RKO (cell line): ENCODE measurements at regions not wholly inside any gene's neighbourhood (a gene's known extent, or its start where the extent isn't known, plus 50 kb on each side); places are given as distances from the start of the nearest gene placed in this dataset.

Source experiments
- DNase-seq: peaks from one replicate; pipeline ENCODE4 v3.0.0-alpha.2; 2016; ENCODE audit warnings: low spot score

- DNase-seq, result no peak
Observed at GRCh38 chr2:108067820-108068405, 81.6 kb downstream of the SLC5A7 start.

GRCh38 chr2:108069515-108070310 lies 83.4 kb downstream of the SLC5A7 start:
- no peak for DNase-seq

GRCh38 chr2:108073415-108074072 lies 87.2 kb downstream of the SLC5A7 start:
- DNase-seq, result no peak

- no peak for DNase-seq
Observed at GRCh38 chr2:108074150-108074549, 87.8 kb downstream of the SLC5A7 start.

GRCh38 chr2:108074946-108075345 lies 88.6 kb downstream of the SLC5A7 start:
- no peak for DNase-seq

- no peak for DNase-seq
Observed at GRCh38 chr2:108076527-108076926, 90.2 kb downstream of the SLC5A7 start.

GRCh38 chr2:108079736-108080135 lies 93.4 kb downstream of the SLC5A7 start:
- DNase-seq, result no peak

GRCh38 chr2:108080177-108080576 lies 93.9 kb downstream of the SLC5A7 start:
- no peak for DNase-seq

GRCh38 chr2:108082978-108083377 lies 96.7 kb downstream of the SLC5A7 start:
- DNase-seq, result no peak

GRCh38 chr2:108084311-108084710 lies 98.0 kb downstream of the SLC5A7 start:
- DNase-seq, result no peak

GRCh38 chr2:108092886-108093285 lies 106.6 kb downstream of the SLC5A7 start:
- DNase-seq, result no peak

GRCh38 chr2:108101481-108101880 lies 115.2 kb downstream of the SLC5A7 start:
- no peak for DNase-seq

- no peak for DNase-seq
Observed at GRCh38 chr2:108106731-108107130, 120.4 kb downstream of the SLC5A7 start.

- DNase-seq, result no peak
Observed at GRCh38 chr2:108111936-108112335, 125.6 kb downstream of the SLC5A7 start.

GRCh38 chr2:108115868-108116267 lies 123.9 kb upstream of the SULT1C3 start:
- no peak for DNase-seq

- DNase-seq, result no peak
Observed at GRCh38 chr2:108118996-108119395, 120.8 kb upstream of the SULT1C3 start.

GRCh38 chr2:108119492-108119891 lies 120.3 kb upstream of the SULT1C3 start:
- no peak for DNase-seq

- DNase-seq, result no peak
Observed at GRCh38 chr2:108124736-108125495, 114.9 kb upstream of the SULT1C3 start.

GRCh38 chr2:108125581-108125980 lies 114.2 kb upstream of the SULT1C3 start:
- DNase-seq, result no peak

GRCh38 chr2:108128249-108128648 lies 111.5 kb upstream of the SULT1C3 start:
- no peak for DNase-seq

GRCh38 chr2:108129636-108130035 lies 110.1 kb upstream of the SULT1C3 start:
- no peak for DNase-seq

- no peak for DNase-seq
Observed at GRCh38 chr2:108133457-108133856, 106.3 kb upstream of the SULT1C3 start.
